Heart left ventricle (tissue), 13 donors: ENCODE measurements at regions not wholly inside any gene's neighbourhood (a gene's known extent, or its start where the extent isn't known, plus 50 kb on each side); places are given as distances from the start of the nearest gene placed in this dataset.

Experiments
- POLR2A ChIP-seq, 2 donors: fragments of 450-650 bp; IDR thresholded peaks; one replicate each; pipeline ENCODE4 v1.6.1; 2017; ENCODE audit warnings: antibody characterized with exemption in 2 of 2, mild to moderate bottlenecking in 2 of 2, moderate library complexity in 2 of 2
- TF ChIP-seq, protein P1 (sequence below), 12 donors: fragments of 200-600 bp; sonication (generic) in 4 of 12; IDR thresholded peaks; one replicate each; pipeline versions ENCODE4 v1.5.0 to v1.8.0; 2018 to 2022; ENCODE audit warnings: antibody characterized with exemption in 12 of 12, mild to moderate bottlenecking in 5 of 12
- donor health status: ischemic (EF 13 %, LVEDD 7.1; RV severe dilation, severe dysfunction).
- donor health status: DM: no; HTN: yes; CAD: no.
- donor health status: DM: no; HTN: no; CAD: no.
- donor health status: ischemic (EF 25% LVEDD 6.9; RV normal size, moderate dysfunction).
- donor health status: ischemic (EF 25% LVEDD 5.7; RV mildly dilated, moderate dysfunction).
- donor health status: ischemic (EF 35%, LVEDD 5.7; RV mildly dilated, moderate dysfunction).
- donor health status: nonischemic (EF 11% LVEDD 7.7; RV severe dilation, severe dysfunction).
- donor health status: DM: yes; HTN: yes; CAD: no.
- donor health status: PGD.
- donor health status: ischemic (EF 29% LVEDD 5.4; RV normal size, mild dysfunction).
- donor health status: nonischemic (EF 23%, LVEDD 6.1; RV moderate dilation, normal function).

- TF ChIP-seq POLR2A (IDR thresholded peaks at IDR 0.05): no peak
- TF ChIP-seq, protein P1, sequence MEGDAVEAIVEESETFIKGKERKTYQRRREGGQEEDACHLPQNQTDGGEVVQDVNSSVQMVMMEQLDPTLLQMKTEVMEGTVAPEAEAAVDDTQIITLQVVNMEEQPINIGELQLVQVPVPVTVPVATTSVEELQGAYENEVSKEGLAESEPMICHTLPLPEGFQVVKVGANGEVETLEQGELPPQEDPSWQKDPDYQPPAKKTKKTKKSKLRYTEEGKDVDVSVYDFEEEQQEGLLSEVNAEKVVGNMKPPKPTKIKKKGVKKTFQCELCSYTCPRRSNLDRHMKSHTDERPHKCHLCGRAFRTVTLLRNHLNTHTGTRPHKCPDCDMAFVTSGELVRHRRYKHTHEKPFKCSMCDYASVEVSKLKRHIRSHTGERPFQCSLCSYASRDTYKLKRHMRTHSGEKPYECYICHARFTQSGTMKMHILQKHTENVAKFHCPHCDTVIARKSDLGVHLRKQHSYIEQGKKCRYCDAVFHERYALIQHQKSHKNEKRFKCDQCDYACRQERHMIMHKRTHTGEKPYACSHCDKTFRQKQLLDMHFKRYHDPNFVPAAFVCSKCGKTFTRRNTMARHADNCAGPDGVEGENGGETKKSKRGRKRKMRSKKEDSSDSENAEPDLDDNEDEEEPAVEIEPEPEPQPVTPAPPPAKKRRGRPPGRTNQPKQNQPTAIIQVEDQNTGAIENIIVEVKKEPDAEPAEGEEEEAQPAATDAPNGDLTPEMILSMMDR (IDR thresholded peaks at IDR 0.05): no peak
Observed at GRCh38 chr6:138576313-138576712, 77.0 kb upstream of the NHSL1 start.
